GM12874 (cell line): ENCODE measurements at regions not wholly inside any gene's neighbourhood (a gene's known extent, or its start where the extent isn't known, plus 50 kb on each side); places are given as distances from the start of the nearest gene placed in this dataset.

Experiments used
- TF ChIP-seq, protein P1 (sequence below): IDR thresholded peaks from 2 replicates; pipeline ENCODE4 v1.5.1; 2011; ENCODE audit warnings: low read depth, mild to moderate bottlenecking, control low read depth, low read length, moderate library complexity; ENCODE audit not compliant: insufficient read depth

GRCh38 chr15:95520922-95521321 lies 809.6 kb upstream of the NR2F2 start:
- TF ChIP-seq, protein P1, sequence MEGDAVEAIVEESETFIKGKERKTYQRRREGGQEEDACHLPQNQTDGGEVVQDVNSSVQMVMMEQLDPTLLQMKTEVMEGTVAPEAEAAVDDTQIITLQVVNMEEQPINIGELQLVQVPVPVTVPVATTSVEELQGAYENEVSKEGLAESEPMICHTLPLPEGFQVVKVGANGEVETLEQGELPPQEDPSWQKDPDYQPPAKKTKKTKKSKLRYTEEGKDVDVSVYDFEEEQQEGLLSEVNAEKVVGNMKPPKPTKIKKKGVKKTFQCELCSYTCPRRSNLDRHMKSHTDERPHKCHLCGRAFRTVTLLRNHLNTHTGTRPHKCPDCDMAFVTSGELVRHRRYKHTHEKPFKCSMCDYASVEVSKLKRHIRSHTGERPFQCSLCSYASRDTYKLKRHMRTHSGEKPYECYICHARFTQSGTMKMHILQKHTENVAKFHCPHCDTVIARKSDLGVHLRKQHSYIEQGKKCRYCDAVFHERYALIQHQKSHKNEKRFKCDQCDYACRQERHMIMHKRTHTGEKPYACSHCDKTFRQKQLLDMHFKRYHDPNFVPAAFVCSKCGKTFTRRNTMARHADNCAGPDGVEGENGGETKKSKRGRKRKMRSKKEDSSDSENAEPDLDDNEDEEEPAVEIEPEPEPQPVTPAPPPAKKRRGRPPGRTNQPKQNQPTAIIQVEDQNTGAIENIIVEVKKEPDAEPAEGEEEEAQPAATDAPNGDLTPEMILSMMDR = no peak

- TF ChIP-seq, protein P1 = no peak
Measured at GRCh38 chr15:95522533-95522932, 808.0 kb upstream of the NR2F2 start.

GRCh38 chr15:95528920-95529319 lies 801.6 kb upstream of the NR2F2 start:
- TF ChIP-seq, protein P1 = no peak

- TF ChIP-seq, protein P1 = no peak
Measured at GRCh38 chr15:95536638-95537037, 793.9 kb upstream of the NR2F2 start.

DNA sequence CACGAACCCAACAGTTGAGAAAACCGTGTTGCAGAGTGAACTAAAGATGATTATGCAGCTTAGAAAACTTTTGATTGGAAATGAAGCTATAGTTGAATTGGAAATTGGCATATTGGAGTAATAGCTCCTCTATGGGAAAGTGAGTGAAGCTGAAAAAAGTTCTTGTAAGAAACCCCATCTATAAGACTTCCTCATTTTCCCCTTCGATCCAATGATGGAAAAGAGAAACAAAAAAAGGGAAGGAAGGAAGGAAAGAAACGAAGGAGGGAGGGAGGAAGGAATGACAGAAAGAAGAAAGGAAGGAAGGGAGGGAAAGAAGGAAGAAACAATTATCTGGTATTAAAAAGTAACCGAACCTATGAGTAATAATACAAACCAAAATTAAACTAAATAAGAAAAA lies 791.8 kb upstream of the NR2F2 start:
- TF ChIP-seq, protein P1 = no peak

DNA sequence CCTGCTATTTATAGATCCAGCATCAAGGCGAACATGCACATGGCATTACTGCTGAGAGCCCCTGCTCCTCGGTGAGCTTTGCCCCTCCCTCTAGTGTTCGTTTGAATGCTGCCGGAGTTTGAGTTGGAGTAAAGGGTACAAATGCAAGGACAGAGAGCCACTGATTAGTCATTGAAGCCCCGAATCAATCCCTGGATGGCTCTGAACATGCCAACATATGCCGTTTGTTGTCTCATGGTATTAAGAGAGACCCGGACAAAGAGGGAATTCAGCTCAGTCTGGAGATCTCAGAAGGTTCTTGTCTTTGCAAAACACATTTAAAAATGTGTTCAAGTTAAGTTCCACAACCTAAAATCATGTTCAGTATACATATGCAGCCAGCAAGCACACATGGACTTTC lies 789.2 kb upstream of the NR2F2 start:
- TF ChIP-seq, protein P1 = no peak

DNA sequence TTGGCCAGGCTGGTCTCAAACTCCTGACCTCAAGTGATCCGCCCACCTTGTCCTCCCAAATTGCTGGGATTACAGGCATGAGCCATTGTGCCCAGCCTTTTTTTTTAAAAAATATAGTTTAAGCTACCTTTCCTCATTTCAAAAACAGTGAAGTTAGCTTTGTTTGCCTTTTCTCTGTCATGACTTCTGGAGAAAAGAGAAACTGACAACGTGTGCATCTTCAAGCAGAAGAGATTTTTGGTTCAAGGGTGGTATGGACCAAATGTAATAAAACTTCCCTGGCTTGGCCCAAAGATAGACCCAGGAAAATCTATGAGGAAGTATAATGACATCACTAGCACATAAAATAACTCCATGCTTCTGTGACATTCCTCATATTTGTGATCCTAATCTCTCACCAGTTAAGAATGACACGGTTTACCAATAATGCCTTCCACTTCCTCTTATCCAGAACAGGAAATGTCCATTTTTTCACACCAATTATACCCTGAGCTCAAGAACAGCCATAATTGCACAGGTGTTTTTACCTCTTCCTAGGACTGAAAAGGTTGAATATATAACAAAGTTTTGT lies 781.2 kb upstream of the NR2F2 start:
- TF ChIP-seq, protein P1 = no peak
